Nephron (organoid): ENCODE measurements at regions not wholly inside any gene's neighbourhood (a gene's known extent, or its start where the extent isn't known, plus 50 kb on each side); places are given as distances from the start of the nearest gene placed in this dataset.
"Not testable (repeated sequence)": the region's sequence is repeated elsewhere in the genome, so short reads cannot be mapped to it uniquely, and the experiment has no call there.

ENCODE experiments used
- H3K27ac Mint-ChIP-seq, 3 experiments: 2 replicates each; pipeline ENCODE4 v1.8.0; 2020; ENCODE audit warnings: mixed read lengths in 3 of 3, mild to moderate bottlenecking in 2 of 3, moderate library complexity in 1 of 3
- H3K27me3 Mint-ChIP-seq: 2 replicates; pipeline ENCODE4 v1.8.0; 2021; ENCODE audit warnings: low read depth, mild to moderate bottlenecking, moderate library complexity, mixed read lengths
- H3K36me3 Mint-ChIP-seq: 2 replicates; pipeline ENCODE4 v1.8.0; 2020; ENCODE audit warnings: low read depth, mixed read lengths
- H3K4me1 Mint-ChIP-seq: 2 replicates; pipeline ENCODE4 v1.8.0; 2020; ENCODE audit warnings: mixed read lengths
- H3K4me3 Mint-ChIP-seq, 3 experiments: 2 replicates each; pipeline ENCODE4 v1.8.0; 2020; ENCODE audit warnings: mild to moderate bottlenecking in 3 of 3, mixed read lengths in 3 of 3, moderate library complexity in 2 of 3
- H3K9me3 Mint-ChIP-seq: 2 replicates; pipeline ENCODE4 v1.8.0; 2020; ENCODE audit warnings: mixed read lengths
- CTCF ChIP-seq, 3 experiments: fragments of 200-600 bp; sonication (generic); IDR thresholded peaks; one replicate each; pipeline ENCODE4 v1.5.0; 2021; ENCODE audit warnings: antibody characterized with exemption in 3 of 3; ENCODE audit not compliant: unreplicated experiment in 3 of 3

DNA sequence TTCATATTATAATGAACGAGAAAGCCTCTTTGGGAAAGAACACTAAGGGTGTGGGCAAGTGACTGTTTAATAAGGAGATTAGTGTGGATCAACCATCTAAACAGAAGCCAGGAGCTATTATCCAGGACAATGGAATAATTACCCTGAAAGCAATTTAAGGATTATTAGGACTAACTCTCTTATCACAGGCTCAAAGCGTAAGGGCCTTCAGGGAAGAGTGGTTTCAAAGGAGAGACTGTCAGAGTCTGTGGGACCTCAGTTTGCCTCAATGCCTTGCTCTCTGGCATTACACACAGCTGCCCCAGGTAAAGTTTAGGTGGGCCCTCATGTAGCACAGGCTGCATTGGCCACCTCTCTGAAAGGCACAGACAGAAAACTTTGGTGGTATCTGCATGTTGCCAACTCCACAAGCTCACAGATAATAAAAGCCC is 717.2 kb upstream of the ADGRL3 start:
- no peaks in the 10 kb centered on the region for H3K36me3 Mint-ChIP-seq
- TF ChIP-seq CTCF (IDR thresholded peaks at IDR 0.05; ENCODE audit: unreplicated experiment in 3 of 3): no peak
- H3K27ac Mint-ChIP-seq: no peak overlapping the region
- H3K4me3 Mint-ChIP-seq: no peak overlapping the region
- H3K9me3 Mint-ChIP-seq: peaks cover 6% of the 10 kb centered on the region
- no peaks in the 10 kb centered on the region for H3K4me1 Mint-ChIP-seq
- no peaks in the 10 kb centered on the region for H3K27me3 Mint-ChIP-seq

DNA sequence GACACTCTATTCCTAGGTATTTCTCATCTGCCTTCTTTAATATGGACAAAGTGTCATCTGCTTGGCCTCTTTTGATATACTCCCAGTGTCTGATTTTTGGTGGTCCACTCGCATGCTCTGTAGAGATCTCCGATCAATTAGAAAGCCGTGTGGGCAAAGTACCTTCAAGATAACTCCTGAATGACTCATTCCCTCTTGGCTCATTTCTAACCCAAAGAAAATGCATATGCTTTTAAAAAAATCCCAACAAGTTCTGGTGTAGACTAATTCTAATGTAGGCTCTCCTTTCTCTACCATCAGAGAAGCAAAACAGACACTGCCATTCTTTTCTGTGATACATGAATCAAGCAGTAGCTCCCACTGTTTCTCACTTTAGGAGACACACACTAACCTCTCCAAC is 714.9 kb upstream of the ADGRL3 start:
- Mint-ChIP-seq H3K4me1 (no peaks in the 10 kb centered on the region), H3K4me3 (no peak overlapping the region), H3K9me3 (no peaks in the 10 kb centered on the region), H3K27me3 (no peaks in the 10 kb centered on the region), H3K27ac (no peak overlapping the region), H3K36me3 (no peaks in the 10 kb centered on the region)
- no peak for TF ChIP-seq CTCF (IDR thresholded peaks at IDR 0.05; ENCODE audit: unreplicated experiment in 3 of 3)

DNA sequence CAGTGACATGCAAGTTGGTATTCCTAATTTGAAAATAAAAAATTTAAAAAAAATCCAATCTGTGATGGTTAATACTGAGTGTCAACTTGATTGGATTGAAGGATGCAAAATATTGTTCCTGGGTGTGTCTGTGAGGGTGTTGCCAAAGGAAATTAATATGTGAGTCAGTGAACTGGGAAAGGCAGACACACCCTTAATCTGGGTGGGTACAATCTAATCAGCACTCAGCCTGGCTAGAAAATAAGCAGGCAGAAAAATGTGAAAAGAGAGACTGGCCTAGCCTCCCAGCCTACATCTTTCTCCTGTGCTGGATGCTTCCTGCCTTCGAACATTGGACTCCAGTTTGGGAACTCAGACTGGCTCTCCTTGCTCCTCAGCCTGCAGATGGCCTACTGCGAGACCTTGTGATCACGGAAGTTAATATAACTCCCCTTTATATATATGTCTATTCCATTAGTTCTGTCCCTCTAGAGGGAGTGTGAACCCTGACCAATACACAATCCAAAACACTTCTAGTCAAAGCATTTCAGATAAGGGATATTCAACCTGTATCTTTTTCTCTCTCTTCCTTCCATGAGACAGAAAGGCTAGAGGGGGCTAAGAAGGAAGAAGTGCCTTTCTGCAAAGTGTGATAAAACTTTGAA is 712.9 kb upstream of the ADGRL3 start:
- not testable (repeated sequence) for H3K36me3 Mint-ChIP-seq, H3K9me3 Mint-ChIP-seq

GRCh38 chr4:60500810-60501209 is 699.3 kb upstream of the ADGRL3 start:
- TF ChIP-seq CTCF (IDR thresholded peaks at IDR 0.05; ENCODE audit: unreplicated experiment in 3 of 3): no peak
- peaks cover 5% of the 10 kb centered on the region for H3K9me3 Mint-ChIP-seq
- H3K27ac Mint-ChIP-seq: peak overlapping the region in 1 of 3 experiments; percentile 53
- H3K36me3 Mint-ChIP-seq: no peaks in the 10 kb centered on the region
- no peak overlapping the region for H3K4me3 Mint-ChIP-seq
- H3K27me3 Mint-ChIP-seq: no peaks in the 10 kb centered on the region
- H3K4me1 Mint-ChIP-seq: no peaks in the 10 kb centered on the region

More for the DNA sequence above, 712.9 kb upstream of the ADGRL3 start:
- H3K4me3 Mint-ChIP-seq, H3K4me1 Mint-ChIP-seq, H3K27ac Mint-ChIP-seq, H3K27me3 Mint-ChIP-seq: not testable (repeated sequence)

GRCh38 chr4:60502733-60503132 is 697.4 kb upstream of the ADGRL3 start:
- Mint-ChIP-seq H3K4me3 (no peak overlapping the region), H3K27ac (no peak overlapping the region), H3K9me3 (peaks cover 3% of the 10 kb centered on the region), H3K27me3 (no peaks in the 10 kb centered on the region), H3K4me1 (no peaks in the 10 kb centered on the region), H3K36me3 (no peaks in the 10 kb centered on the region)
- no peak for TF ChIP-seq CTCF (IDR thresholded peaks at IDR 0.05; ENCODE audit: unreplicated experiment in 3 of 3)

GRCh38 chr4:60506061-60506460 is 694.1 kb upstream of the ADGRL3 start:
- no peaks in the 10 kb centered on the region for H3K4me1 Mint-ChIP-seq
- no peaks in the 10 kb centered on the region for H3K27me3 Mint-ChIP-seq
- H3K4me3 Mint-ChIP-seq: no peak overlapping the region
- no peak for TF ChIP-seq CTCF (IDR thresholded peaks at IDR 0.05; ENCODE audit: unreplicated experiment in 3 of 3)
- H3K9me3 Mint-ChIP-seq: peaks cover 17% of the 10 kb centered on the region
- no peaks in the 10 kb centered on the region for H3K36me3 Mint-ChIP-seq
- no peak overlapping the region for H3K27ac Mint-ChIP-seq
